Esophagus muscularis mucosa (tissue), 3 donors: ENCODE measurements at regions not wholly inside any gene's neighbourhood (a gene's known extent, or its start where the extent isn't known, plus 50 kb on each side); places are given as distances from the start of the nearest gene placed in this dataset.

Source experiments
- POLR2A ChIP-seq: fragments of 450-650 bp; IDR thresholded peaks from one replicate; pipeline ENCODE4 v1.6.1; 2017; ENCODE audit warnings: antibody characterized with exemption, moderate library complexity, mild to moderate bottlenecking, low read depth
- TF ChIP-seq, protein P1 (sequence below), 3 experiments: fragments of 200-600 bp in 2 of 3; fragments of 450-650 bp in 1 of 3; sonication (generic) in 2 of 3; IDR thresholded peaks; one replicate each; pipeline ENCODE4 v1.5.1; 2017 to 2019; ENCODE audit warnings: antibody characterized with exemption in 3 of 3, mild to moderate bottlenecking in 2 of 3, moderate library complexity in 1 of 3

DNA sequence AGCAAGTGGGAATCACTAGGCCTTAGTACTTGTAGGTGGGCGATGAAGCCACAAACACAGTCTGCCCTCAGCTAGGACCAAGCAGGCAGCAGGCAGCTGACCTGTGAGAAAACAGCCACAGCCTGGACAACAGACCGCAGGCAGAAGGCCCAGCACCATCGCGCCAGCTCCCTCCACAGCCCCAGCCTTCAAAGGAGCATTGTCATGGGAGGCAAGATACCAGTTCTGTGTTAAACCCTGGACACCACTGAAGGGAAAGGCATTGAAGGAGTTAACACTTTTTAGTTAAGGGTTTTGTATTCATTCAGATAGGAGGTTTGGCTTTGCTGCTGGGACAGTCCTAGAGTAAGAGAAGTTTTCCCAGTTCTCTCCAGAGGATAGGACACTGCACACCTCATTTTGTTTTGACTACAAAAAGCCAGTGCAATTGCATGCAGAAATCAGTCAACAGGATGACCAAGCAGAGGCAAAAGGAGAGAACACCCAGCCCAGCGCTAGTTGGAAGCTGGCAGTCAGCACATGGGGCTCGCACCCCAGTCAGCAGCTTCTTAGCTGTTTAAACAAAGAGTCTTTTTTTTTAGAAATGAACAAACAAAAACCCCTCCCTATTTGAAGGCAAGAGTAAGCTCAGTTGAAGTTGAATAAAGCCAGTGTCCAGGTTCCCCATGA lies 286.1 kb upstream of the TPM1 start:
- TF ChIP-seq, protein P1, sequence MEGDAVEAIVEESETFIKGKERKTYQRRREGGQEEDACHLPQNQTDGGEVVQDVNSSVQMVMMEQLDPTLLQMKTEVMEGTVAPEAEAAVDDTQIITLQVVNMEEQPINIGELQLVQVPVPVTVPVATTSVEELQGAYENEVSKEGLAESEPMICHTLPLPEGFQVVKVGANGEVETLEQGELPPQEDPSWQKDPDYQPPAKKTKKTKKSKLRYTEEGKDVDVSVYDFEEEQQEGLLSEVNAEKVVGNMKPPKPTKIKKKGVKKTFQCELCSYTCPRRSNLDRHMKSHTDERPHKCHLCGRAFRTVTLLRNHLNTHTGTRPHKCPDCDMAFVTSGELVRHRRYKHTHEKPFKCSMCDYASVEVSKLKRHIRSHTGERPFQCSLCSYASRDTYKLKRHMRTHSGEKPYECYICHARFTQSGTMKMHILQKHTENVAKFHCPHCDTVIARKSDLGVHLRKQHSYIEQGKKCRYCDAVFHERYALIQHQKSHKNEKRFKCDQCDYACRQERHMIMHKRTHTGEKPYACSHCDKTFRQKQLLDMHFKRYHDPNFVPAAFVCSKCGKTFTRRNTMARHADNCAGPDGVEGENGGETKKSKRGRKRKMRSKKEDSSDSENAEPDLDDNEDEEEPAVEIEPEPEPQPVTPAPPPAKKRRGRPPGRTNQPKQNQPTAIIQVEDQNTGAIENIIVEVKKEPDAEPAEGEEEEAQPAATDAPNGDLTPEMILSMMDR (IDR thresholded peaks at IDR 0.05): no peak
- no peak for TF ChIP-seq POLR2A
